Colonic mucosa (tissue), 4 donors: ENCODE measurements at regions not wholly inside any gene's neighbourhood (a gene's known extent, or its start where the extent isn't known, plus 50 kb on each side); places are given as distances from the start of the nearest gene placed in this dataset.
"Not testable (repeated sequence)": the region's sequence is repeated elsewhere in the genome, so short reads cannot be mapped to it uniquely, and the experiment has no call there.

ENCODE experiments used
- DNase-seq: peaks from one replicate; pipeline ENCODE4 v3.0.0-alpha.2; 2020
- H3K27ac ChIP-seq: fragments of 200-600 bp; one replicate; pipeline ENCODE4 v1.8.0; 2021
- H3K27me3 ChIP-seq: fragments of 200-600 bp; one replicate; pipeline ENCODE4 v1.8.0; 2021
- H3K36me3 ChIP-seq: fragments of 200-600 bp; one replicate; pipeline ENCODE4 v1.8.0; 2021
- H3K4me1 ChIP-seq: fragments of 200-600 bp; one replicate; pipeline ENCODE4 v1.8.0; 2021; ENCODE audit warnings: mild to moderate bottlenecking
- H3K4me3 ChIP-seq: fragments of 200-600 bp; one replicate; pipeline ENCODE4 v1.8.0; 2021
- H3K9ac ChIP-seq, 2 donors: one replicate each; pipeline ENCODE4 v1.7.0; 2013; ENCODE audit warnings: control low read depth in 2 of 2, low read depth in 2 of 2, low read length in 2 of 2
- H3K9me3 ChIP-seq: fragments of 200-600 bp; one replicate; pipeline ENCODE4 v1.8.0; 2021
- intact Hi-C: fragments of 100-400 bp; cut with DNase I; formaldehyde crosslinking; loops from one replicate; pipeline ENCODE4 v1.14.1; 2022
- TF ChIP-seq, protein P1 (sequence below): fragments of 200-600 bp; IDR thresholded peaks from one replicate; pipeline ENCODE4 v1.8.0; 2022; ENCODE audit warnings: antibody characterized with exemption, mild to moderate bottlenecking
- donor health status: healthy.
- donor health status: DM: no; HTN: no; CAD: no.
- donor health status: DM: no; HTN: no; CAD: no.

DNA sequence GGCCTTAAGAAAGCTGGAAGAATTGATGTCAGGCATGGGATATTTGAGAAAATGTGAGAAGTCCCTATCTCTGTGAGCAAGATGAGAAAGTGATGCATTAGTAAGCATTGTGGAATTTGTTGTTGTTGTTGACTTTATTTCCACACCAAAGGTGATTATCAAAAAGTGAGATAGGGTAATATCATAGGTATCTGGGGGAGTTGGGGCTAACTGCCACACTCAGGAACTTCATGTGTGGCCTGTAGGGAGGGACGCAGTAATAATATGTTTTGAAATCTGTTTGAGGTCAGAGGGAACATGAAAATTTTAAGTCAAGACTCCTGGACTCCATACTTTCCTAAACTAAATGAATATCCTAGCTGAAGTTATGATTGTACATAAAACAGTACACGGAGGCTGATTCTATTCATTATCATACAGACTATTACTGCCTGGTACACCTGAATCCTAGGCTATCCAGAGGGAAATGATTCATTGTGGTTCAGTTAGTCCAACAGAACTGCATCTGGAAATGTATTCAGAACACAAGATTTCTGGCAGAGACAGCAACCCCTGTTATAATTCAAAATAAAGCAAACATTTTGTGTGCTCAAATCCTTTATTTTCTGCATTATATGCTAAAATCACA is 304.8 kb downstream of the CPS1 start:
- no peaks in the 10 kb centered on the region for H3K27me3 ChIP-seq
- TF ChIP-seq, protein P1, sequence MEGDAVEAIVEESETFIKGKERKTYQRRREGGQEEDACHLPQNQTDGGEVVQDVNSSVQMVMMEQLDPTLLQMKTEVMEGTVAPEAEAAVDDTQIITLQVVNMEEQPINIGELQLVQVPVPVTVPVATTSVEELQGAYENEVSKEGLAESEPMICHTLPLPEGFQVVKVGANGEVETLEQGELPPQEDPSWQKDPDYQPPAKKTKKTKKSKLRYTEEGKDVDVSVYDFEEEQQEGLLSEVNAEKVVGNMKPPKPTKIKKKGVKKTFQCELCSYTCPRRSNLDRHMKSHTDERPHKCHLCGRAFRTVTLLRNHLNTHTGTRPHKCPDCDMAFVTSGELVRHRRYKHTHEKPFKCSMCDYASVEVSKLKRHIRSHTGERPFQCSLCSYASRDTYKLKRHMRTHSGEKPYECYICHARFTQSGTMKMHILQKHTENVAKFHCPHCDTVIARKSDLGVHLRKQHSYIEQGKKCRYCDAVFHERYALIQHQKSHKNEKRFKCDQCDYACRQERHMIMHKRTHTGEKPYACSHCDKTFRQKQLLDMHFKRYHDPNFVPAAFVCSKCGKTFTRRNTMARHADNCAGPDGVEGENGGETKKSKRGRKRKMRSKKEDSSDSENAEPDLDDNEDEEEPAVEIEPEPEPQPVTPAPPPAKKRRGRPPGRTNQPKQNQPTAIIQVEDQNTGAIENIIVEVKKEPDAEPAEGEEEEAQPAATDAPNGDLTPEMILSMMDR = no peak
- no peak overlapping the region for H3K27ac ChIP-seq
- H3K9me3 ChIP-seq = no peaks in the 10 kb centered on the region
- H3K4me1 ChIP-seq = no peaks in the 10 kb centered on the region
- no peaks in the 10 kb centered on the region for H3K36me3 ChIP-seq
- DNase-seq = no peak
- H3K9ac ChIP-seq = no peak overlapping the region
- H3K4me3 ChIP-seq = no peak overlapping the region
- intact Hi-C loops = no loop called here

DNA sequence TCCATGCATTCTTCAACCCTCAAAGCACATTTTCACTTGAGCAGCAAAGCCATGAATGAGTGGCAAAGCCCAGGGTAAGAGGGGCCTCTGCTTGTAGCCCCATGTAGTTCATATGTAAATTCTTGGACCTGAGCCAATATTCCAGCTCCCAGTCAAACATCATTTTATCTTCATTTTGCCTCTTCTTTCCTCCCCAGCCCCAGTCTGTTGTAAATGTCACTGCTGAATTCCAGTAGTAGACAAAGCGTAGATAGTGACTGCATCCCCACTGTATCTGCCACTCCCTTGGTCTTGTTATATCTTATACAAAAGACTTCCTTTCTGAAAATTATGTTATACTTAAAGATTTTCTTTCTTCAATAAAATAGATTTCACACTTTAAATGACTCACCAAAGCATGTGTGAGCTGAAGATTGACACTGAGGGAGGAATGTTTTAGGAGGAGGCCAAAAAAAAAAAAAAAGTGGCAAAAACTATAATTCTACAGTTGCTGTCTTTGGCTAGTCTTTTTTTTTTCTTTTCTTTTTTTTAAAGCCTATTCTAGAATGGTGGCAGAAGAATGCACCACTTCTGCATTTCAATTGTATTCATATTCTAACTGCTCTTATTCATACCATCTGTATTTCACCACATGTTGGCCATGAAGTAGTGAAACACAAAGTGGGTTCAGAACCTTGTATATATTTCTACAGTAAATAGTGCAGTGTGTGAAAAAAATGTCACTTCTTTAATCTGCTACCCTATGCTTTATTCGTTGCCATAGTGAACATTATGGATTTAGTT is 306.1 kb downstream of the CPS1 start:
- no peaks in the 10 kb centered on the region for H3K27me3 ChIP-seq
- no peaks in the 10 kb centered on the region for H3K4me1 ChIP-seq
- no peak overlapping the region for H3K27ac ChIP-seq
- no peak for DNase-seq
- no peaks in the 10 kb centered on the region for H3K9me3 ChIP-seq
- TF ChIP-seq, protein P1 = no peak
- no peaks in the 10 kb centered on the region for H3K36me3 ChIP-seq
- H3K9ac ChIP-seq = no peak overlapping the region
- H3K4me3 ChIP-seq = no peak overlapping the region
- intact Hi-C loops = no loop called here

DNA sequence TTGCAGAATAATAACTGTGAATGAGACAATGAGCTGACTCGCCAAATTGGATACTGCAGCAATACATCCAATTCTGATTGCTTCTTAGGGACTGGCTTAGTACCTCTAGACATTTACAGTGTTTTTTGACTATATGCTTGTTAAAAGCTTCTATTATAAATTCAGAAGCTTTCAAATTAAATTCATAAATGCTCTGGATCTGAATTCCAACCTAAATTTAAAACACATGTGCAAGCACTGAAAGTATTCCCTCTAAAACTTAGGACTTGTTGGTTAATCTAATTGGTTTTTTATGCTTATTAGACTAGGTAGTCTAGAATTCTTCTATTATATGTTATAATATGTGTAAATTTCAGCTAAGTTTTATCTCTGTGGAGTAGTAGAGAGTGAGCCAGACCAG is 306.9 kb downstream of the CPS1 start:
- intact Hi-C loops = no loop called here
- no peak for DNase-seq
- Histone ChIP-seq H3K36me3 (no peaks in the 10 kb centered on the region), H3K4me1 (no peaks in the 10 kb centered on the region), H3K9ac (no peak overlapping the region), H3K27me3 (no peaks in the 10 kb centered on the region), H3K27ac (no peak overlapping the region), H3K4me3 (no peak overlapping the region), H3K9me3 (no peaks in the 10 kb centered on the region)
- TF ChIP-seq, protein P1 = no peak

DNA sequence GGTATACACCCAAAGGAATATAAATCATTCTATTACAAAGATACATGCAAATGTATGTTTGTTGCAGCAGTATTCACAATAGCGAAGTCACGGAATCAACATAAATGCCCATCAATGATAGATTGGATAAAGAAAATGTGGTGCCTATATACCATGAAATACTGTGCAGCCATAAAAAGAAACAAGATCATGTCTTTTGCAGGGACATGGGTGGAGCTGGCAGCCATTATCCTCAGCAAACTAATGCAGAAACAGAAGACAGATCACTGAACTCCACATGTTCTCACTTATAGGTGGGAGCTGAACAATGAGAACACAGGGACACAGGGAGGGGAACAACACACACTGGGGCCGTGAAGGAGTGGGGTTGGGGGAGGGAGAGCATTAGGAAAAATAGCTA is 315.2 kb downstream of the CPS1 start:
- H3K27ac ChIP-seq, H3K36me3 ChIP-seq, intact Hi-C loops: not testable (repeated sequence)

DNA sequence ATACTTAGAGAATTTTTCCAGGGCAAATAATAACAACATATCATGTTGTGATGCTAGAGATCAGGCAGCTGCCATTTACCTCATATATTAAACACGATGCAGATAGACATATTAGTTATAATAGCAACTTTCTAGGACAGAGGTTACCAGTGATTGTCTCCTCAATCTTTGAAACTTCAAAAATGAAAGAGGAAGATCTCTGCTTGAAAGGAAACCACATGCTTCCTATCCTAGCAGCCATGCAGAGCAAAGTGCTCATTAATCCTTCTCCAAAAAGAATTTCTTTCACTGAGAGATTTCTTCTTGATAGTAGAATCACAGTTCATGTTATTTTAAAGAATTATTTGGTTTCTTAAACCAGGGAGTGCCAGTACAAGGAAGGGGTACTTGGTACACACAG is 317.2 kb downstream of the CPS1 start:
- Histone ChIP-seq H3K27me3 (no peaks in the 10 kb centered on the region), H3K36me3 (no peaks in the 10 kb centered on the region), H3K4me3 (no peak overlapping the region), H3K27ac (no peak overlapping the region), H3K9me3 (no peaks in the 10 kb centered on the region), H3K9ac (no peak overlapping the region), H3K4me1 (no peaks in the 10 kb centered on the region)
- TF ChIP-seq, protein P1 = no peak
- DNase-seq = no peak
- intact Hi-C loops = no loop called here

More for the DNA sequence above, 315.2 kb downstream of the CPS1 start:
- not testable (repeated sequence) for H3K9me3 ChIP-seq, H3K4me1 ChIP-seq, H3K9ac ChIP-seq, H3K27me3 ChIP-seq, H3K4me3 ChIP-seq, DNase-seq

DNA sequence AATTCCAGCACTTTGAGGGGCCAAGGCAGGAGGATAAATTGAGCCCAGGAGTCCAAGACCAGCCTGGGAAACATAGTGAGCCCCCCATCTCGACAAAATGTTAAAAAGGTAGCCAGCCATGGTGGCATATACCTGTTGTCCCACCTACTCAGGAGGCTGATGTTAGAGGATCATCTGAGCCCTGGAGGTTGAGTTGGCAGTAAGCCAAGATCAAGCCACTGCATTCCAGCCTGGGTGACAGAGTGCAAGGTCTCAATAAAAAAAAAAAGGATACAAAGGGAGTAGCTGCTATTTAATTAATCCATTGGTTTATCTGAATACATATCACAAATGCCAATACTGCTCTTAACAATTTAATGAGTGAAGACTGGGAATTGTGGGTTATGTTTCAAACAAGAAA is 327.8 kb downstream of the CPS1 start:
- Histone ChIP-seq H3K9me3 (no peaks in the 10 kb centered on the region), H3K9ac (no peak overlapping the region), H3K27me3 (no peaks in the 10 kb centered on the region), H3K36me3 (no peaks in the 10 kb centered on the region), H3K4me1 (no peaks in the 10 kb centered on the region), H3K27ac (no peak overlapping the region), H3K4me3 (no peak overlapping the region)
- TF ChIP-seq, protein P1 = no peak
- DNase-seq = no peak
- intact Hi-C loops = no loop called here
